HG03095 (cell line): ENCODE measurements at regions not wholly inside any gene's neighbourhood (a gene's known extent, or its start where the extent isn't known, plus 50 kb on each side); places are given as distances from the start of the nearest gene placed in this dataset.

Experiments
- ATAC-seq: cut with Tn5 transposase; IDR thresholded peaks from one replicate; pipeline ENCODE4 v1.9.1; 2021; ENCODE audit warnings: moderate library complexity; ENCODE audit not compliant: unreplicated experiment

GRCh38 chr6:4591218-4591617 lies 185.0 kb upstream of the CDYL start:
- ATAC-seq: no peak

GRCh38 chr6:4589295-4589694 lies 186.9 kb upstream of the CDYL start:
- ATAC-seq: no peak

GRCh38 chr6:4588581-4588980 lies 187.6 kb upstream of the CDYL start:
- no peak for ATAC-seq

- no peak for ATAC-seq
These were observed 188.0 kb upstream of the CDYL start for GRCh38 chr6:4588163-4588562.

- no peak for ATAC-seq
These were observed 189.0 kb upstream of the CDYL start for GRCh38 chr6:4587171-4587570.

GRCh38 chr6:4586469-4586859 lies 189.7 kb upstream of the CDYL start:
- no peak for ATAC-seq

GRCh38 chr6:4585682-4586468 lies 190.3 kb upstream of the CDYL start:
- ATAC-seq: no peak

GRCh38 chr6:4584801-4585200 lies 191.4 kb upstream of the CDYL start:
- ATAC-seq: no peak

GRCh38 chr6:4582506-4583417 lies 193.4 kb upstream of the CDYL start:
- ATAC-seq: no peak

GRCh38 chr6:4581468-4582385 lies 194.5 kb upstream of the CDYL start:
- ATAC-seq: no peak

GRCh38 chr6:4580361-4580760 lies 195.8 kb upstream of the CDYL start:
- no peak for ATAC-seq

GRCh38 chr6:4577406-4577805 lies 198.8 kb upstream of the CDYL start:
- no peak for ATAC-seq

GRCh38 chr6:4575714-4576113 lies 200.5 kb upstream of the CDYL start:
- no peak for ATAC-seq

- no peak for ATAC-seq
These were observed 202.2 kb upstream of the CDYL start for GRCh38 chr6:4574007-4574406.

GRCh38 chr6:4571011-4571410 lies 205.2 kb upstream of the CDYL start:
- no peak for ATAC-seq

GRCh38 chr6:4568138-4568537 lies 208.1 kb upstream of the CDYL start:
- ATAC-seq: no peak

GRCh38 chr6:4567141-4567540 lies 209.1 kb upstream of the CDYL start:
- ATAC-seq: no peak

GRCh38 chr6:4565301-4566250 lies 210.6 kb upstream of the CDYL start:
- ATAC-seq: no peak

GRCh38 chr6:4564801-4565271 lies 211.4 kb upstream of the CDYL start:
- no peak for ATAC-seq

GRCh38 chr6:4563877-4564276 lies 212.3 kb upstream of the CDYL start:
- ATAC-seq: no peak
